ENCODE measurements at regions not wholly inside any gene's neighbourhood (a gene's known extent, or its start where the extent isn't known, plus 50 kb on each side); places are given as distances from the start of the nearest gene placed in this dataset.

DNA sequence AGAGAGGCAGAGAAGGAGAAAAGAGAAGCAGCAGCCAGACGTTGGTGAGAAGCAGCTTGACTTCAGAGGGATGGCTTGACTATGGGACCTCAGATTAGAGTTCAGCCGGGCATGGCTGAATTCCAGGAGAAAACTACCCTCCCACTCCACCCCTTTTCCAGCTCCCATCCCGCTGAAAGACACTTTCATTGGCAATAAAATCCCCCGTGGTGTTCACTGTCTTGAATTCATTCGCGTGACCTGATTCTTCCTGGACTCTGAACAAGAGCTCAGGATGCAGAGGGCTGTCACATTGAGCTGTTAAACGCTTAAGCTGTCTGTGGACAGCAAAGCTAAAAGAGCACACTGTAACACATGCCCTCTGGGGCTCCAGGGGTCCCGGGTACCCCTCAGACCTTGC, 1575.3 kb upstream of the AGA start:
- TF ChIP-seq, protein P1, sequence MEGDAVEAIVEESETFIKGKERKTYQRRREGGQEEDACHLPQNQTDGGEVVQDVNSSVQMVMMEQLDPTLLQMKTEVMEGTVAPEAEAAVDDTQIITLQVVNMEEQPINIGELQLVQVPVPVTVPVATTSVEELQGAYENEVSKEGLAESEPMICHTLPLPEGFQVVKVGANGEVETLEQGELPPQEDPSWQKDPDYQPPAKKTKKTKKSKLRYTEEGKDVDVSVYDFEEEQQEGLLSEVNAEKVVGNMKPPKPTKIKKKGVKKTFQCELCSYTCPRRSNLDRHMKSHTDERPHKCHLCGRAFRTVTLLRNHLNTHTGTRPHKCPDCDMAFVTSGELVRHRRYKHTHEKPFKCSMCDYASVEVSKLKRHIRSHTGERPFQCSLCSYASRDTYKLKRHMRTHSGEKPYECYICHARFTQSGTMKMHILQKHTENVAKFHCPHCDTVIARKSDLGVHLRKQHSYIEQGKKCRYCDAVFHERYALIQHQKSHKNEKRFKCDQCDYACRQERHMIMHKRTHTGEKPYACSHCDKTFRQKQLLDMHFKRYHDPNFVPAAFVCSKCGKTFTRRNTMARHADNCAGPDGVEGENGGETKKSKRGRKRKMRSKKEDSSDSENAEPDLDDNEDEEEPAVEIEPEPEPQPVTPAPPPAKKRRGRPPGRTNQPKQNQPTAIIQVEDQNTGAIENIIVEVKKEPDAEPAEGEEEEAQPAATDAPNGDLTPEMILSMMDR (IDR thresholded peaks at IDR 0.05): no peak
- TF ChIP-seq POLR2A (IDR thresholded peaks at IDR 0.05): no peak
